RCC 7860 (cell line): ENCODE measurements at regions not wholly inside any gene's neighbourhood (a gene's known extent, or its start where the extent isn't known, plus 50 kb on each side); places are given as distances from the start of the nearest gene placed in this dataset.

Source experiments
- DNase-seq: peaks from one replicate; pipeline ENCODE4 v3.0.0-alpha.2; 2015; ENCODE audit warnings: low spot score
- FAIRE-seq: peaks from 2 replicates; lab custom pipeline; 2012; peaks lifted over from hg19 to GRCh38; lab: Jason Lieb, UNC

DNA sequence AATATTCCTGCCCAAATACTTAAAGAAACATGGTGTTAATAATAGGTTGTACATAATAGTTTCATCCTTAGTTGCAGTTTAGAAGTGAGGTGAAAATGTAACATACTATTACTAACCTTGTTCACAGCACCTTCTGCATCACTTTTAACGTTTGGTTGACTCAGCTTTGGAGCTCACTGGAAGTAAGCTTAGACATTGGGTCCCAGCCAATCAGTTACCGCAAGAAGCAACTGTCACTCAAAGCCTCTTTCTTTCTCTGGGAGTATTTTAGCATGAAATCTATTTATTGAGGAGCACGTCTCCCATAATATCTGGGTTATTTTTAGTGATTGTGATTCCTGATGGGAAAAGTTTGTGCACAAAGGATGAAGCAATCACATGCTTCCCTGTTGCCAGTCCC lies 472.6 kb downstream of the SNAPC1 start:
- FAIRE-seq (no peak), DNase-seq (no peak)

DNA sequence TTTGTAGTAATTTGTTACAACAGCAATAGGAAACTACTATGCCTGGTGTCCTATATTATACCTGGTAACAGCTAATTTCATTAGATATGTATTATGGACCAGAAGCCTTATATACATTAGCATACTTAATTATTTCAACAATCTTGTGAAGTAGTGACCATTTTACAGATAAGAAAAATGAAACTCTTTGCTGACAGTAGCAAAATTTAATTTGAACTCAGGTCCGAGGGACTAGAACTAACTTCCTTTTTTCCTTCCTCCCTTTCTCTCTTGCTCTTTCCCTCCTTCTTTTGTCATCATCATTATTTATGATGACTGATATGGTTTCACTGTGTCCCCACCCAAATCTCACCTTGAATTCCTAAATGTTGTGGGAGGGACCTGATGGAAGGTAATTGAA lies 482.0 kb downstream of the SNAPC1 start:
- no peak for DNase-seq
- FAIRE-seq: no peak

- DNase-seq (no peak), FAIRE-seq (no peak)
Observed at GRCh38 chr14:62247266-62247665, 485.0 kb downstream of the SNAPC1 start.

DNA sequence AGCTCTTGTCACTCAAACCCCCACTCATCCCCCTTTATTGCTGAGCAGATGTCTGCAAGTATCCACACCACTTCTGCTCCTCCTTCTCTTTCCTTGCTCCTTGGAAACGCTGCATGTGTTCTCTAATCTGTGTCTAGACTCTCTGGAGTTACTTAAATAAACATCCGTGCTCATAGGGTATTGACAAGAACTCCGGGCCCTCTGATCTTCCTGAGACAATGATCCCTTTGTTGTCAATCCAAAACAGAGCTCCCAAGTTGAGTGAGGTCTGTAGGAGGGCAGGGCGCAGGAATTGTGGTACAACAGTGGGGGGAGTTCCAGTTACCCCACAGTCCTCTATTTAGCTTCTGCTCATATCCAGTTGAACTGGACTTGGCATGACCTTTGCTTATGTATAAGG lies 489.0 kb downstream of the SNAPC1 start:
- FAIRE-seq (no peak), DNase-seq (no peak)

- FAIRE-seq: no peak
Observed at GRCh38 chr14:62253171-62253570, 491.0 kb downstream of the SNAPC1 start.

GRCh38 chr14:62253911-62254310 lies 491.7 kb downstream of the SNAPC1 start:
- FAIRE-seq: no peak
- no peak for DNase-seq

More at GRCh38 chr14:62253171-62253570, 491.0 kb downstream of the SNAPC1 start:
- DNase-seq: no peak

- DNase-seq (no peak), FAIRE-seq (no peak)
Observed at GRCh38 chr14:62269204-62269603, 507.0 kb downstream of the SNAPC1 start.

DNA sequence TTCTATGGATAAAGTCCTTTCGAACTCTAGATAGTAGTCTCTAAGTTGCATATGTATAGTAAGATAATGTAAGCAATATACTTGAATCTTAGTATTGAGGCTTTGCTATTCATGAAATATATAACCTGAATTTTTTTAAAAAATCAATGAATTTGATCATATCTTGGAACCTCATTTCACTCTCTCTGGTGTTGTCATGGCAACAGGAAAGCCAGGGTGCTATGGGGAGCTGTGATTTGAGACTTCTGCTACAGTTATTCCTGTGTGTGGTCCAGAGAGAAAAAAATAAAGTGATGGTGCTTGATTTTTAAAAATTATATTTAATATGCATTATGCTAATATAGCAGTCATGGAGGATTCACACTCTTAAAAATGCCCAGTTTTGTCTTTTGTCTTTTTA lies 508.0 kb downstream of the SNAPC1 start:
- no peak for DNase-seq
- FAIRE-seq: no peak

- FAIRE-seq (no peak), DNase-seq (no peak)
Observed at GRCh38 chr14:62280366-62280765, 518.1 kb downstream of the SNAPC1 start.

DNA sequence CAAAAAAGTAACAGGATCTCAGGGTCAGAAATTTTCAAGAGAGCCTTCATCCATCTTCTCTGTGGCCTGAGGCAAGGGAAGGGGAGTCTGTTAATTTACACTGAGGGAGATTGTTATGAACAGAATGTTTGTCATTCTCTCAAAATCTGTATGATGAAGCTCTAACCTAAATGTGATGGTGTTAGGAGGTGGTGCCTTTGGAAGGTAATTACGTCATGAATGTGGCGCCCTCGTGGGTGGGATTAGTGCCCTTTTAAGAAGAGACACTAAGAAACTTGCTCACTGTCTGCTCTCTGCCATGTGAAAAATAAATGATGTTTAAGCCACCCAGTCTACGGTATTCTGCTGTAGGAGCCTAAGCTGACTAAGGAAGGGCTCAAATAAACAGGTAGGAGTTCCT lies 521.6 kb downstream of the SNAPC1 start:
- FAIRE-seq (no peak), DNase-seq (no peak)

DNA sequence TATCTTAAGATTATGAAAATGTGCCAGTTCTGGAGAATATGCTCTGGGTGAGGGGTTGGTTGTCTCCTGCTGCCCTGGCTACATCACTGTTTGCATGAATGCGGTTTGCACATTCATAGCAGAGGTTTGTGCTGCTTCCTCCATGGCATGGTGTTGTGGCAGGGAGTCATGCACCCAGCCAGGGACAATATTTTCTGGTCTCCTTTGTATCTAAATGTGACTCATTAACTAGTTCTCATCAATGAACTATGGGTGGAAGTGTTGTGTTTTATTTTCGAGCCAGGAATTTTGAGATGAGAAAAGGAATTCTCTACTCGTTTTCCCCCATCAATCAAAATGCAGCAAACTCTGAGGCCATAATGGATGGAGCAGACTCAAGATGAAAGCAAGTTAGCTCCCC lies 527.3 kb downstream of the SNAPC1 start:
- no peak for DNase-seq

GRCh38 chr14:62301080-62301479 lies 538.9 kb downstream of the SNAPC1 start:
- DNase-seq (no peak), FAIRE-seq (no peak)

More for the DNA sequence above, 527.3 kb downstream of the SNAPC1 start:
- FAIRE-seq: no peak

DNA sequence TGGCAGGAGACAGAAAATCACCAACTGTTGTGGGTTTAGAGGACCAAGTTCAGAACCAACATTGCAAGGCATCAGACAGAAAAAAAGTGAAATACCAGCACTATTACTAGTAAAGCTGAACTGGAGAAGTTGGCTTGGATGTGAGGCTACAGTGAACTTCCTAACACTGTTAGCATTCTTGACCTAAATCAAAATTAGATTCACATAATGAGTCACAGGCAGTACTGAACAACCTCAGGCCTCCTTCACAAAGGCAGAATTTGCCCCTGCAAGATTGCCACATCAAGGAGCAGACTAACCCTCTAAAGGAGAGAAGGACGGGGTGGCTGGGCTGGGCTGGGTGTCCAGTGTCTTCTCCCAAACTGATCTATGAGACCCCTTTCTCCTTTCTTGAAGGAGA lies 539.7 kb downstream of the SNAPC1 start:
- DNase-seq (no peak), FAIRE-seq (no peak)

DNA sequence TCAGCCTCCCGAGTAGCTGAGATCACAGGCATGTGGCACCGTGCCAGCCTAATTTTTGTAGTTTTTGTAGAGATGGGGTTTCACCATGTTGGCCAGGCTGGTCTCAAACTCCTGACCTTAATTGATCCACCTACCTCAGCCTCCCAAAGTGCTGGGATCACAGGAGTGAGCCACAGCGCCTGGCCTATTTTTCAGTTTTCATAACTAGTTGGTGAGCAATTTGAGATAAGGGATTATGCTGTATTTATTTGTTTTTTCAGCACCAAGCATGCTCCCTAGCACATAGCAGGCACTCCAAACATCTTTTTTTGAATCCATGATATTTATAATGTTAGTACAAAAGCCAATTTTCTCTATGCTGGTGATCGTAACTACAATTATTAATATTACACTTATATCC lies 541.2 kb downstream of the SNAPC1 start:
- DNase-seq: no peak
- no peak for FAIRE-seq

GRCh38 chr14:62304257-62304656 lies 542.0 kb downstream of the SNAPC1 start:
- no peak for FAIRE-seq
- no peak for DNase-seq

DNA sequence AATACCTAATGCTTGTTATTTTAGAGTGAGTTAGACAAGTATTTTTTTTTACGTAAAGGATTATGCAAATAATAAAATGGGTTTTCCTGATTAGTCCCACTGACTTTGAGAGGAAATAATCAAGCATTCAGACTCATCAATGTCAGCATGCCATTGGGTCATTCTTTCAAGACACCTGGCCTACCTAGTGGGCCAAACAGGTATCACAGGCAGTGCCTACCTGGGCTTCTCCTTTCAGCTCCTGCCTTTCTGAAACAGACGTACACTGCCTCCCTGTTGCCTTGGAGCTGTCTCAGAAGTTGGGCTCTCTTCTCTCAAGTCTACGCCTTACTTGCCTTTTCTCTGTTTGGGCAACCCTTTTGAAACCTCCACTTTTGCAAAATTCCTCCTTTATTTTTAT lies 545.6 kb downstream of the SNAPC1 start:
- no peak for FAIRE-seq
- no peak for DNase-seq

GRCh38 chr14:62308316-62308715 lies 546.1 kb downstream of the SNAPC1 start:
- DNase-seq (no peak), FAIRE-seq (no peak)

DNA sequence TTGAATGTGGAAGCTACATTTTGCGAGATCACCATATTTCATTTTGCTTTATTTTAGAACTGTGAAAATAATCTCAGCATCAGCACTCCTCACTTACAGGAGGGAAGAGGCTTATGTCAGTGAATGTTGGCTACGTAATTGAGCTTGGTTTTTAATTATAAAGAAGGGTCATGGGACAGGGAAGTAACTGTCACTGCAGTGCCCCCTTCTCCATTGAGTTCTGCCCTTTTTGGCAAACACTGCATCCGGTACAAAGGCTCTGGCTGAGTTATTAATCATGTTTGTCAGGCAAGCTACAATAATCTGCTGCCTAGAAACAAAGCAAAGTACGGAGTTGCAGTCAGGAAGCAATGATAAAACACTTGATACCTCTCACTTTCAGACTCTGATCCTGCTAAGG lies 546.7 kb downstream of the SNAPC1 start:
- FAIRE-seq: no peak

DNA sequence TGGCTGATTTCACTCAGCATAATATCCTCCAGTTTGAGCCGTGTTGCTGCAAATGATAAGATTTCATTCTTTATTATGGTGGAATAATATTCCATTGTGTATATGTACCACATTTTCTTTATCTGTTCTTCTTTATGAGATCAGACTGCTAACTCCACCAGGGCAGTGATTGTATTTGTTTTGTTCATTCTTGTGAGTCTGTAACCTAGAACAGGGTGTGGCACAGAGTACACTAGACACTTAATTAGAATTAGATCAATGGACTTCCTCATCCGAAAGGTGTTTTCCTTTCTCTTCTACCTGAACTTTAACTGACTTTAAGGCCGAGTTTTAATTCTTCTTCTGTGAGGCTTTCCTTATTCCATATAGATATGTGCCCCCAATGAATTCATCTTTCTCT lies 551.0 kb downstream of the SNAPC1 start:
- FAIRE-seq (no peak), DNase-seq (no peak)

More for the DNA sequence above, 546.7 kb downstream of the SNAPC1 start:
- DNase-seq: no peak

GRCh38 chr14:62314221-62314620 lies 552.0 kb downstream of the SNAPC1 start:
- FAIRE-seq (no peak), DNase-seq (no peak)

GRCh38 chr14:62314871-62315270 lies 552.7 kb downstream of the SNAPC1 start:
- FAIRE-seq: no peak
- DNase-seq: no peak

DNA sequence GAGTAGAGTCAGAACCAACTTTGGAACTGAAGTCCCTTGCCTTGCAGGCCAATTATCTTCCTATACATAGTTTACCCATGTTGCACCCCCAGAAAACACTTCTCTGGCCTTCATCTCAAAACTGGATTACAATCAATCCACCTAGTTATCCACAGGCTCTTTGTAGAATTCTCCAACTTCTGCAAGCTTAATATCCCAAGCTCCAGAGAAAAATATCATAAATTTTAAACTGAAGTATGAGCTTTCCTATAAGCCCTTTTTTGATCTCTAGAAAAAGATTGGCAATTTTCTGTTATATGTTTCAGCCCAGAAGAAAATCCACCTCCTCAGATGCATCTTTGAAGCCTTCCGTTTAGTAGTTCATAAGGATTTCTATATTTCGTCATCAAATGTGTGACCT lies 553.4 kb downstream of the SNAPC1 start:
- FAIRE-seq (no peak), DNase-seq (no peak)

- FAIRE-seq (no peak), DNase-seq (no peak)
Observed at GRCh38 chr14:62322216-62322615, 560.0 kb downstream of the SNAPC1 start.

- DNase-seq: no peak
- FAIRE-seq: no peak
Observed at GRCh38 chr14:62329427-62329826, 567.2 kb downstream of the SNAPC1 start.
